Sigmoid colon (tissue), 4 donors: ENCODE measurements at regions not wholly inside any gene's neighbourhood (a gene's known extent, or its start where the extent isn't known, plus 50 kb on each side); places are given as distances from the start of the nearest gene placed in this dataset.

ENCODE experiments used
- CTCF ChIP-seq, 4 experiments: fragments of 450-650 bp in 3 of 4; fragments of 200-600 bp in 1 of 4; IDR thresholded peaks; one replicate each; pipeline ENCODE4 v1.5.1; 2016 to 2019; ENCODE audit warnings: antibody characterized with exemption in 4 of 4, mild to moderate bottlenecking in 3 of 4, moderate library complexity in 2 of 4
- EP300 ChIP-seq, 4 donors: sonication (generic); formaldehyde crosslinking; IDR thresholded peaks; one replicate each; pipeline ENCODE4 v1.6.1; 2017; ENCODE audit warnings: antibody characterized with exemption in 4 of 4
- POLR2A ChIP-seq, 2 donors: fragments of 450-650 bp; IDR thresholded peaks; one replicate each; pipeline ENCODE4 v1.6.1; 2016; ENCODE audit warnings: antibody characterized with exemption in 2 of 2, mild to moderate bottlenecking in 2 of 2, moderate library complexity in 2 of 2
- POLR2AphosphoS5 ChIP-seq, 4 donors: sonication (generic); formaldehyde crosslinking; IDR thresholded peaks; one replicate each; pipeline ENCODE4 v1.6.1; 2017; ENCODE audit warnings: antibody characterized with exemption in 4 of 4

- TF ChIP-seq CTCF (IDR thresholded peaks at IDR 0.05): no peak
- TF ChIP-seq POLR2A (IDR thresholded peaks at IDR 0.05): no peak
- no peak for TF ChIP-seq EP300 (IDR thresholded peaks at IDR 0.05)
- TF ChIP-seq POLR2AphosphoS5 (IDR thresholded peaks at IDR 0.05): no peak
Measured at GRCh38 chr5:4511996-4512656, 628.0 kb upstream of the ADAMTS16 start.
